ENCODE measurements at regions not wholly inside any gene's neighbourhood (a gene's known extent, or its start where the extent isn't known, plus 50 kb on each side); places are given as distances from the start of the nearest gene placed in this dataset.

DNA sequence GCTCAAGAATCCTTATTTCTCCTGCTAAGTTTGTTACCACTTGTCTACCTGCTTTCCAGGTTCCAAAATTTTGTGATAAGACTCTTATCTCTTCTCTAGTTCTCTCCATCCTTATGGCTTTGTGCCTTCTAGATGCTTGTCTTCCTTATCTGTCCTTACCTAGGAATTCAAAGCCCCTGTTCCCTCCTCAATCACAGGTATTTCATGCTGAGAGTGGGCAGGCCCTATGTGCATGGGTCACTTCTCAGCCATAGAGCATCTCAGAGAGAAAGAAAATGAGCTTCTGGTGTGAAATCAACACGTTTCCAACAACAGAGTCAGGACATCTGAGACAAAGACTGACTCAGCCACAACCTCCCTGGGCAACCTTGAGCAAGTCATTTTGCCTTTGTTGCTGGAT lies 214.1 kb upstream of the TLE3 start:
- H3K27me3 ChIP-seq (ENCODE audit: control insufficient read depth, insufficient read depth, low read length) = peaks cover 4% of the 10 kb centered on the region
- no peak overlapping the region for H3K4me3 ChIP-seq (ENCODE audit: low read depth, low read length)
- DNase-seq (ENCODE audit: low read depth) = no peak
- TF ChIP-seq, protein P1, sequence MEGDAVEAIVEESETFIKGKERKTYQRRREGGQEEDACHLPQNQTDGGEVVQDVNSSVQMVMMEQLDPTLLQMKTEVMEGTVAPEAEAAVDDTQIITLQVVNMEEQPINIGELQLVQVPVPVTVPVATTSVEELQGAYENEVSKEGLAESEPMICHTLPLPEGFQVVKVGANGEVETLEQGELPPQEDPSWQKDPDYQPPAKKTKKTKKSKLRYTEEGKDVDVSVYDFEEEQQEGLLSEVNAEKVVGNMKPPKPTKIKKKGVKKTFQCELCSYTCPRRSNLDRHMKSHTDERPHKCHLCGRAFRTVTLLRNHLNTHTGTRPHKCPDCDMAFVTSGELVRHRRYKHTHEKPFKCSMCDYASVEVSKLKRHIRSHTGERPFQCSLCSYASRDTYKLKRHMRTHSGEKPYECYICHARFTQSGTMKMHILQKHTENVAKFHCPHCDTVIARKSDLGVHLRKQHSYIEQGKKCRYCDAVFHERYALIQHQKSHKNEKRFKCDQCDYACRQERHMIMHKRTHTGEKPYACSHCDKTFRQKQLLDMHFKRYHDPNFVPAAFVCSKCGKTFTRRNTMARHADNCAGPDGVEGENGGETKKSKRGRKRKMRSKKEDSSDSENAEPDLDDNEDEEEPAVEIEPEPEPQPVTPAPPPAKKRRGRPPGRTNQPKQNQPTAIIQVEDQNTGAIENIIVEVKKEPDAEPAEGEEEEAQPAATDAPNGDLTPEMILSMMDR (IDR thresholded peaks at IDR 0.05; ENCODE audit: insufficient read depth, low read length, poor library complexity, severe bottlenecking) = no peak
- H3K36me3 ChIP-seq (ENCODE audit: control insufficient read depth, insufficient read depth, low read length) = no peaks in the 10 kb centered on the region

DNA sequence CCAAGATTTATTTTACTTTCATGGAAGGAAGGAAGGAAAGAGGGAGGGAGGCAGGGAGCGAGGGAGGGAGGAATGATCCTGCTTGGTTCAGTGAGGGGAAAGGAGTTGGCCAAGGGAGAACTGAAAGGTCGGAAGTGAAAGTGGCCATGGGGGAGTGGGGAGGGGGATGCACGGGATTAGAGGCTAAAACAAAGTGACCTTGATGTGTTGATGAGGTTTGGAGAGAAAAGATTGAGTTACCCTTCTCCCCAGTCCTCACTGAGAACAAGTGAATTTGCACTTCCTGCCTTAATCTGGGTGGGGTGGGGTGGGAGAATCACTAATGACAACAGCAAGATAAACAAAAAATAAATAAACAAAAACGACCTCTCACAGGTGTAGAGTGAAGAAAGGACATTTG lies 212.0 kb upstream of the TLE3 start:
- no peak for DNase-seq (ENCODE audit: low read depth)
- H3K36me3 ChIP-seq (ENCODE audit: control insufficient read depth, insufficient read depth, low read length) = no peaks in the 10 kb centered on the region
- peaks cover 4% of the 10 kb centered on the region for H3K27me3 ChIP-seq (ENCODE audit: control insufficient read depth, insufficient read depth, low read length)
- no peak overlapping the region for H3K4me3 ChIP-seq (ENCODE audit: low read depth, low read length)
- TF ChIP-seq, protein P1 (IDR thresholded peaks at IDR 0.05; ENCODE audit: insufficient read depth, low read length, poor library complexity, severe bottlenecking) = no peak

DNA sequence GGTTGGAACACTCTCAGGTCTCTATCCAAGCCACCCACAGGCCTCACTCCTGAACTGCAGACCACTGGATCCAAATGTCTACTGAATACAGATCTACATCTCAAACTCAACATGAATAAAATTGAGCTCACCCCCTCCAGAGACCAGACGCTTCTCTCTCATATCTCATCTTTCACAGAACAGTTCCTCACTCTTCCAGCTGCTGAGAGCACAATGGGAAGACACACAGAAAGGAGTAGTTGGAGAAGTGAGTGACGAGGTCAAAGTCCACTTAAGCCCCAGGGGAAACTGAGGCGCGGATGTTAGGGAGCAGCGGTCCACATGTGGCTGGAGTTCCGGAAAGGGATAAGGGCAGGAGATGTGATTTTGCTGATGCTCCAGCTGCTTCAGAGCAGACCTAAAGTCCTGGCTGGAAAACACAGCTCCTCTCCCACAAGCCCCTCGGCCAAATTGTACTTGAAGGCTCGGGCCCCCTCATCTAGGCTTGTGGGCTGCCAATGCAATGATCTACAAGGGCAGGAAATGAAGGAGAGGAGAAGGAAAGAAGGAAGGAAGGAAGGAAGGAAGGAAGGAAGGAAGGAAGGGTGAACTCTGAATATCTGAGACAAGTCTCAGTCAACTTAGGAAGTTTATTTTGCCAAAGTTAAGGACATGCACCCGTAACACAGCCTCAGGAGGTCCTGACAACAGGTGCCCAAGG lies 211.2 kb upstream of the TLE3 start:
- no peak for DNase-seq (ENCODE audit: low read depth)
- peaks cover 4% of the 10 kb centered on the region for H3K27me3 ChIP-seq (ENCODE audit: control insufficient read depth, insufficient read depth, low read length)
- no peaks in the 10 kb centered on the region for H3K36me3 ChIP-seq (ENCODE audit: control insufficient read depth, insufficient read depth, low read length)
- no peak overlapping the region for H3K4me3 ChIP-seq (ENCODE audit: low read depth, low read length)
- TF ChIP-seq, protein P1 (IDR thresholded peaks at IDR 0.05; ENCODE audit: insufficient read depth, low read length, poor library complexity, severe bottlenecking) = no peak

DNA sequence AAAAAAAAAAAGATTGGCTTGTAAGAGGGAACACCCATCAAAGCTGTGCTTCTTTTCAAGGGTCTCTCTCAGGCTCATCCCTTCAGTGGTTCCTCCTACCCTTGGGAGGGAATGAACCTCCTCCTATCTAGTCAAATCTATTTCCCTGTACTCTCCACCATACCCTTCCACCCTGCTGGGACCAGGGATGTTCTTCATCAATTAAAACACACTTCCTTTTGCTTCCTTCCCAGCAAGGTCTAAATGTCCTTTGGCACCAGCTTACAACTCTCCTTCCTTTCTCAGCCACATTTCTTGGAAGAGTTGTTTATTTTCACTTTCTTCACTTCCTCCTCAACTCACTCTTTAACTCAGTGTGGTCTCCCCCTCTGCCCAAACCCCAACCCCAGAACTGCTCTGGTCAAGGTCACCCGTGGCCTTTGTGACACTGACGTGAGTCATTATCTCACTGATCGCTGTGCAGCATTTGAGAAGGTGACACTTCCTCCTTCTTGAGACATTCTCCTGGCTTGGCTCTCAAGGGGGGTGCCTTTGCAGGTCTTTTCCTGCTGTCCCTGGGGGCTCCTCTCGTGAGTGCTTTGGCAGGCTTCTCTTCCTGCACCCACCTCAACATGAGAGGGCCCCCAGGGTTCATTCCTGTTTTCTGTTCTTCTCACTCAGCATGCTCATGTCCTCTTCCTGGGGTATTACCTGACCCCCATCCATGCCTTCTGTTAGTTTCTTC lies 210.5 kb upstream of the TLE3 start:
- no peak overlapping the region for H3K4me3 ChIP-seq (ENCODE audit: low read depth, low read length)
- no peak for DNase-seq (ENCODE audit: low read depth)
- no peaks in the 10 kb centered on the region for H3K36me3 ChIP-seq (ENCODE audit: control insufficient read depth, insufficient read depth, low read length)

DNA sequence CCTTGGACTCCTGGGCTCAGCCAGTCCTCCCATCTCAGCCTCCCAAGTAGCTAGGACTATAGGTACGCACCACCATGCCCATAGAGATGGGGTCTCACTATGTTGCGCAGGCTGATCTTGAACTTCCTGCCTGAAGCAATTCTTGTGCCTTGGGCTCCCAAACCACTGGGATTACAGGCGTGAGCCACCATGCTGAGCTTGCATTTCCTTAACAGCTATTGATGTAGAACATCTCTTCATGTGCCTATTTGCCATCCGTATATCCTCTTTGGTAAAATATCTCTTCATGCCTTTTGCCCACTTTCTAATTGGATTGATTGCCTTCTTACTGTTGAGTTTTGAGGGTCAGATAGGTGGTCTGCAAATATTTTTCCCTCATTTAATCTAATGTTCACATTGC lies 208.9 kb upstream of the TLE3 start:
- Histone ChIP-seq H3K36me3 (ENCODE audit: control insufficient read depth, insufficient read depth, low read length) (no peaks in the 10 kb centered on the region), H3K4me3 (ENCODE audit: low read depth, low read length) (no peak overlapping the region), H3K27me3 (ENCODE audit: control insufficient read depth, insufficient read depth, low read length) (peaks cover 4% of the 10 kb centered on the region)
- no peak for DNase-seq (ENCODE audit: low read depth)
- TF ChIP-seq, protein P1 (IDR thresholded peaks at IDR 0.05; ENCODE audit: insufficient read depth, low read length, poor library complexity, severe bottlenecking) = no peak

More for the DNA sequence above, 210.5 kb upstream of the TLE3 start:
- TF ChIP-seq, protein P1 (IDR thresholded peaks at IDR 0.05; ENCODE audit: insufficient read depth, low read length, poor library complexity, severe bottlenecking) = no peak
- H3K27me3 ChIP-seq (ENCODE audit: control insufficient read depth, insufficient read depth, low read length) = peaks cover 4% of the 10 kb centered on the region
